DMS 273 treated with DMSO at 0.1 percent for 48 hours (cell line): ENCODE measurements at regions not wholly inside any gene's neighbourhood (a gene's known extent, or its start where the extent isn't known, plus 50 kb on each side); places are given as distances from the start of the nearest gene placed in this dataset.

Experiments used
- DNase-seq: peaks from one replicate; lab custom pipeline; 2025; lab: John Stamatoyannopoulos, UW

DNA sequence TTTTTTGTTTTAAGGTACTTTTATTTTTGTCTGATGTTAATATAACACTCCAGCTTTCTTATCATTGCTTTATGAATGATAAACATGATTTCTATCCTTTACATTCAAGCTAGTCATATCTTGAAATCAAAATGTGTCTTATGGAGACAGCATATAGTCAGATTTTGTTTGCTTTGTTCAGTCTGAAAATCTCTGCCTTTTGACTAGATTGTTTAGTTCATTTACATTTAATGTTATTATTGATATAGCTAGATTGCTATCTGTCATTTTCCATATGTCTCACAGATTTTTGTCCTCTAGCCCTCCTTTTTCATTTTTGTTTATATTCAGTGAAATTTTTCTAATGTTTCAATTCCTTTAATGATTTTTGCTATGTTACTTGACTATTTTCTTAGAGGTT, 332.8 kb downstream of the SMOC2 start:
- no peak for DNase-seq

DNA sequence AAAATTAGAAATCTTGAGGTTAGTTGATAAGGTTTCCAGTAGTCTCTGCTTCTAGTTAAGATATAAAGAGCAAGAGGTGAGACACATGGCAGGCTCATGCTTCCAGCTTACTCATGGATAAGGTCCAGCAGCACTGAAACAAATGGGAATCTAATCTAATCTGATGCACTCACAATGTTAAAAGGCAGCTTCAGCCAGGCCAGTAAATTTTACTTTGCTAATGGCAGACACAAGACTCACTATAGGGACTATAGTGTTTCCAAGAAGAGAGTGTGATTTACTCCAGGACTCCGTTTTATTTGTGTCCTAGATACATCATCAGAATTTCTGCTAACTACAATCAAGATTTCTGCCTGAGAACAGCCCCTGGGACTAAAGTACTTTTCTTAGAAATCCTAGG, 324.8 kb downstream of the SMOC2 start:
- no peak for DNase-seq

DNA sequence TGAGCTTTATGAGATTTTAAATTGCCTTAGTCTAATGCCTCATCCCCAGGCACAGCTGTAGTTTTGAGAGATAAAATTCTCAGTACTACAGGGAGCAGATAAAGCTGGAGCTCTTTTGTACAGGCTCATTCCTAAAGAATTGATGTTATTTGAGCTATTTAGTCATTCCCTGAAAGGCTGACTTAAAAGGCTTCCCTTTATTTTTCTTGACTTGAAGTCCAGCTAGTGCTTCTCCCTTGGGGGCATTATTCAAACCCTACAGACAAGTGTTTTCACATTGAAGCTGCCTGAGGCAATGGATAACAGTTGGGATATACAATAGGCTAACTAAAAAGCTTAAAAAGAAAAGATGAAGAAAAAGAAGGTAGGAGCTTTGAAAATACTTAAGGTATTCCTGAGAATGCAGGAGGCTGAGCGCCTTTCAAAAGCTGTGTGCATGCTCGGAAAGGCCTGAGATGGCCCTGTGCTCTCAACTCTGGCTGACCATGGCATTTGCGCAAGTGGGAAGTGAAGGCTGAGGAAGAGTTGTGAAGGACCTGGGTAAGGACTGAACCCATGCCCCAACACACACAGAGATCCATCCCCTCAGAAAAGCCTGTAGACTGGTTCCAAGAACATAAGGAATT, 315.1 kb downstream of the SMOC2 start:
- DNase-seq: no peak

DNA sequence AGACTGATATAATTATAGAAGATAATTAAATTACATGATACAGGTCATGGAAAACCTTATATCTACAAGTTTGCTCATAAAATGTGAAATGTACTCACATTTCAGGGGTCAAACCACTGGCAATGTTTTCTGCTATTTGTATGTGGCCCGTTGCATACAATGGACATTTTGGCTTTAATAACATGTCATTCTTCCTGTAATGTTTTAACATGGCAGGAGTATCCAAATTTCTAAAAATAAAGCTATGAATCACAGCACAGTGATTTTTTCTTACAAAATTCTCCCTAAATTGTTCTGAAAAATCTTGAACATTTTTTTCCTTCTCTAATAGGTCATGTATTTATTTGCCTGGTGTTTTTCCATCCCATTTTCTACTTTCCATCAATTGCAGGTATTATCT, 305.7 kb downstream of the SMOC2 start:
- no peak for DNase-seq

DNA sequence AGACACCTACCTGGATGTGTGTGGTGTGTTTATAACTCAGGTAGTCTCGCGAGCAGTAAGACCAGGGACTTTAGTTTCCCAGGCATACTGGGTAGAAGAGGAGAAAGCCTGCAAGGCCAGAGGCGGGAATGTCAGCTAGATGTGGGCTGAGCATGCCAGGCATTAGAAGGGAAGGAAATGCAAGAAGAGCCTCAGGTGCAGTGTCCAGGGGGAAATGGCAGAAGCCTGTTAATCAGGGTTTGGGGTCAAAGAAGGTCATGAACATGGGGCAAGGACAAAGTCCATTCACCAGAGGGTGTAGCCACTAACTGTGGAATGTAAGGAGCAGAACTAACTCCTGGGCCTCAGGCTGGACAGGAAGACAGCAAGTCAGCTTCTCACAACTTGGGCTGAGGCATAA, 305.0 kb downstream of the SMOC2 start:
- no peak for DNase-seq

DNA sequence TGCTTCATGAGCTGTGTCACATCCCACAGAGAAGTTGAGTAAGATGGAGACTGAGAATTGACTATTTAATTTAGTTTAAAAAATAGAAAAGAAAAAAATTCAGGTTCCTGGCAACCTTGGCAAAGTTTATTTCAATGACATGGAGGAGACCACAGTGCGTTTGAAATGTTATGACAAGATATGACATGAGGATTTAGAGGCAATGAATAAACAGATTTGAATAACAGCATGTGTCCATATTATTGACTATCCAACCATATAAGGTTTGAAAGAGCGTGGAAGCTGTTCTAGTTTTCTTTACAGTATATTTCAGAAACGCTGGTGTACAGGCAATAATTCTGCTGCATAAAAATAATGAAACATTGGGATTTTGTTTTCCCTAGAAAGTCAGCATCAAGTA, 303.9 kb downstream of the SMOC2 start:
- no peak for DNase-seq

DNA sequence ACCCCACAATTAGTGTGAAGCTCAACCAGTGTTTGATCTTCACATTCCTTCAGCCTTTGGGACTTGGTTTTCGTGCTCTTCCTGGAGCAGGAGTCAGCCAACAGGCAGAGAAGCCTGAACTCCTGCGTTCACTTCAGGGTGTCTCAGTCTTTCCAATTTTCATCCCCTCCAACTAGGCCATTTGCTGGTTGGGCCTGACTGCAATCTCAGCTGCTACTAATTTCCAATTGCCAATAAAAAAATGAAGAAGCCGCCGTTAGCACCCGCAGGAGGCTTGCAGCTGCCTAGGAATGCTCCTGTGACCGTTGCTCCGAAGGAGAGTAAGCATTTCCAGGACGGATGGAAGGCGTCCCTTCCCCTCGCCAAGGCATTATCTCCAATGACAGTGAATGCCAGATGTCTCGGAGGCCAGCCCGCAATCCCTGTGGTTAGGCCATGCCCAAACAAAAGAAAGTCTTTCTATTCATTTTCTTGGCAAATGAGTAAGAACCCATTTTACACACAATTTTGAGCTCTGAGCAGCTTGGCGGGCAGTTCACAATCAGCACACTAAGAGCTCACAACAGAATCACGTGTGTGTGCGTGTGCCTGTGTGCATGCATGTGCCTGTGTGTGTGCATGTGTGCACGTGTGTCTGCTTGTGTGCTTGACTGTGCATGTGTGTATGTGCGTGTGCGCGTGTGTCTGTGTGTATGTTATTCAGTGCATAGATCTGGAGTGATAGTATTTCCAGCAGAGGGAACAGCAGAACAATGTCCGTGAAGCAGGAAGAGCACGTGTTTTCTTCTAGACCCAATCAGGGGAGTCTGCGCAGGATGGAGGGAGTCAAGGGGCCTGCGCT, 301.2 kb downstream of the SMOC2 start:
- DNase-seq: no peak

DNA sequence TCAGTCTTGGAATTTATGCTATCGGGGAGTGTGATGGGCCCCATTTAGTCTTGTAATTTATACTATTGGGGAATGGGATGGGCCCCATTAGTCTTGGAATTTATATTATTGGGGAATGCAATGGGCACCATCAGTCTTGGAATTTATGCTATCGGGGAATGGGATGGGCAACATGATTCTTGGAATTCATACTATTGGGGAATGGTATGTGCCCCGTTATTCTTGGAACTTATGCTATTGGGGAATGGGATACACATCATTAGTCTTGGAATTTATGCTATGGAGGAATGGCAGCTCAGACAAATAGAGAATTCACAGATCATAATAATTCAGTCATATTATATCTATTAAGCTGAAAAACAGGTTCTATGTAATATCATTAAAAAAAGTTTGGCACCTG, 300.3 kb downstream of the SMOC2 start:
- DNase-seq: no peak

DNA sequence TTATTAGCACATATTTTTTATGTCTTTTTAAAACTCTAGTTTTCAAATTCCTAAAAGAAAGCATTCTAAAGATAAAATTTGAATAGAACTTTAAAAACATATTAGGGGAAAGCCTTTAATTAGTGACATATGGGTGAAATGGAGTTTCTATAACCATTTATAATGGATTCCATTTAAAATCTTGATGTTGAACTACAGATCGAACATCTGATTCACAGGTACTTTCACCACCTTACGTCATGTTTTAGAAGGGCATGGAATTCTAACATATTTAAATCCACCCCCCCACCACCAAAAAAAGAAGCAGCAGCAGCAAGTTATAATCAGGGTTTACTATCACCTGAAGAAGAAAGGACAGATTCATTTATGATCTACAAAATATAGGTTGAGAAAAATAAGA, 298.4 kb downstream of the SMOC2 start:
- no peak for DNase-seq

DNA sequence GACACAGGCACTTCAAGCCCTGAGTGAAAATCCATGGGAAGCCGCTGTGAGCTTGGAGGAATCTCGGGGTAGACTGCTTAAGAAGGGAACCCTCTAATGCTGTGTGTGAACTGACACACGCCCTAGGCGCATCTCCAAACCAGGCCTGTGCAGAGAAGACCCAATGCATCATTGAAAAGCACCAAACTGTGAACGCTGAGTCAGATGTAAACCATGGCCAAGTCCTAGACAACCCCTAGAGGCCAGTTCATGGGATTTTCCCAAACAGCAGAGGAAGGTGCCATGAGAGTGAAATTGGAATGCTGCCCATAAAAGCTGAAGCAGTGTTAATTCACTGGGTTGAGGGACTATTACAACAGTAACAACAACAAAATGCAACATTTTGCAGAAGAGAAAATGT, 296.5 kb downstream of the SMOC2 start:
- DNase-seq: no peak

DNA sequence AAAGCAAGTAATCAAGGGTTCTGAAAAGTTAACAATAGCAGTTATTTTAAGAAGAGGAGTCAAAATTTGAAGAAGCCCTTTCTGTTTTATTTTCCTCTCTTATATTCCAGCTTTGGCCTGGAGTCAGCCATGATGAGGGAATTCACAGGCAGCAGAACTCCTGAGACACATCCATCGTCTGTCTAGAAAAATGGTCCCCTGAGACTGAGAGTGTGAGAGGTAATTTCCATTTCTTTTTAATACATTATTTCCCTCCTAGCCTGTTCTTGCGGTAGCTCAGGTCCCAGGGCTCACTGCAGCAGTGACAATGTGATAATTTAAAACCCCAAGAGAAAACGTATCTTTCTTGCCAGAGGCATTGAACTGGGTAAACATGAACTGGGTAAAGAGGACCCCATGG, 296.0 kb downstream of the SMOC2 start:
- no peak for DNase-seq

DNA sequence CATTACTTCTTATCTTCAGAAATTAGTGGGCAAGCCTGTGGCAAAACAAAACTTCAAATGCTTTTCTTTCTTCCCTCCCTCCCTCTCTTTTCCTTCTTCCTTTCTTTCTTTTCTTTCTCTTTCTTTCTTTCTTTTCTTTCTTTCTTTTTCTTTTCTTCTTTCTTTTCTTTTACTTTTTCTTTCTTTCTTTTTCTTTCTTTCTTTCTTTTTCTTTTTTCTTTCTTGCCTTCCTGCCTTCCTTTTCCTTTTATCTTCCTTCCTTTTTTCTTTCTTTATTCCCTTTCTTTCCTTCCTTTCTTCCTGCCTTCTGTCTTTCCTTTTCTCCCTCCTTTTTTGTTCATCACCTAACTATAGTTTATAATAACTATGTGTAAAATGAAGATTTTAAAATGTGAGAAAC, 295.1 kb downstream of the SMOC2 start:
- no peak for DNase-seq

DNA sequence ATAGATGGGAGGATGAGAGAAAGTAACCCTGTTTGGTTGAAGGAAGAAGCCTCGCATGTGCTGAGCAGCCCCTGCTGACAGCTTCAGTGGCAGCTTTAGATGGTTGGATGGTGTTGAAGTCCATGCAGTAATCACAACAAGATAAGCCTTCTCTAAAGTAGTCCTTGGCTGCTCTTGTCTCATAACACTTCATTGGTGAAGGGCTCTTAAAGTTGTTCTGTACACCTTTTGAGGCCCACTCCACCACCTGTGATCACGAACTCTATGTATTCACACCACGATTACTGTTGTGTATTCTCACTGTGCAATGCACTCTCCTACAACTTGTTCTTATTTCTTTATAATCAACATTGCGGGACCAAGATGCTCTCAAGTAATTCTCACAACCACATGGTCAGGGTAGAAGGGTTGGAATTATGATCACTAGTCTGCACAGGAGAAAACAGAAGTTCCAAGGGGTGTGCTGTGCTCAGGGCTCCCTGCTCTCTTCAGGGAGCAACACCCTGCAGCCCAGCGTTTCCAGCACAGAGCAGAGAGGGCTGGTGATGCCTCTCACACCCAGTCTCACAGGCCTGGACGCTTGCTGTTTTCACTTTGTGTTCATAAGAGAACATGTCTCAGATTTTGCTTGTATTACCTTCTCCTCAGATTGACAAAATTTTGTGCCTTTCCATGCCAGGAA, 294.4 kb downstream of the SMOC2 start:
- no peak for DNase-seq

DNA sequence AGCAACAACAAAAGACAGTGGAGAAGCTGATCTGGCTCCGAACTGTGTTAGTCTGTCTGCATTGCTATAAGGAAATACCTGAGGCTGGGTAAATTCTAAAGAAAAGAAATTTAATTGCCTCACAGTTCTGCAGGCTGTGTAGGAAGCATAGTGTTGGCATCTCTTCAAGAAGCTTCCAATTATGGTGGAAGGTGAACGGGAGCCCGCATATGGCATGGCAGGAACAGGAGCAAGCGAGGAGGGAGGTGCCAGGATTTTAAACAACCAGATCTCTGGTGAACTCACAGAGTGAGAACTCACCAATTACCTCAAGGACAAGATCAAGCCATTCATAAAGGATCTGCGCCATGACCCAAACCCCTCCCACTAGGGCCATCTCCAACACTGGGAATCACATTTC, 293.5 kb downstream of the SMOC2 start:
- no peak for DNase-seq

DNA sequence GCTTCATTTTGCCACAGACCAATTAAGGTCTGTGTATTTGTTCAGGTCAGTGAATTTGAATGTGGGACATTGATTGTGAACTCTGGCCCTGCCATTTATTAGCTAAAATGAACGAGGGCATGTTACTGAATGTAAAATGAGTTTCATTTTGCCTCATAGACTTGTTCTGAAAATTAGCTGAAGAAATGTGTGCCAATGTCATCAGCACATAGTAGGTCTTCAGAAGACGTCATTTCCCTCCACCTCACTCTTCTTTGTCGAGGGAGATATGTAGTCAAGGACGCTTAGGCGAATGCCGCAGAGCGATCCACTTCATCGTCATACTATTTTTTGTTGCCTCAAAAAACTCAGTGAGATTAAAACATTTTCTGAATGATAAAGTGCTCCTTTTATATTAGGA, 291.7 kb downstream of the SMOC2 start:
- DNase-seq: no peak

DNA sequence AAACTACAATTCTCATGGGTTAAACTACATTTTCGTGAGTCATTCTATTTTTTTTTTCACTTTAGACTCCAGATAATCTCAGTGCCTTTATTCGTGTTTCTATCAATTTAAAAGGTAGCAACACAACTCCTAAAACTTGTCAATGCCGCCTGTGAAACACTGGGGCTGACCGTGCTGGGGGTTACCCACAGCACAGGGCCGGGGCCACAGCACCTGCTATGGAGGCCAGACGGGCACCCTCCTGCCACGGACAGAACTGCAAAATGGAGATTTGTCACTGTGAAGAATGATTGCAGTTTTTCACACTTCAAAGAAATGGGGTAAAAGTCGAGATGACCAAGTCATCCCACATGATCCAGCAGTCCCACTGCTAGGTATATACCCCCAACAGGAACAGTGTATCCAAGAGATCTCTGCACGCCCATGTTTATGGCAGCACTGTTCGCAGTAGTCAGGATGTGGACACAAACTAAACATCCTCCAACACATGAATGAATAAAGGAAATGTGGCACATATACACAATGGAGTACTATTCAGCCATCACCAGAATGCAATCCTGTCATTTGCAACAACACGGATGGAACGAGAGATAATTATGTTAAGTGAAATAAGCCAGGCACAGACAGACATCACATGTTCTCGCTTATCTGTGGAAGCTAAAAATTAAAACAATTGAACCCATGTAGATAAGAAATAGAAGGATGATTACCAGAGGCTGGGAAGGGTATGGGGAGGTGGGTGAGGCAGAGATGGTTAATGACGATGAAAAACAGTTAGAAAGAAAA, 290.1 kb downstream of the SMOC2 start:
- DNase-seq: no peak

DNA sequence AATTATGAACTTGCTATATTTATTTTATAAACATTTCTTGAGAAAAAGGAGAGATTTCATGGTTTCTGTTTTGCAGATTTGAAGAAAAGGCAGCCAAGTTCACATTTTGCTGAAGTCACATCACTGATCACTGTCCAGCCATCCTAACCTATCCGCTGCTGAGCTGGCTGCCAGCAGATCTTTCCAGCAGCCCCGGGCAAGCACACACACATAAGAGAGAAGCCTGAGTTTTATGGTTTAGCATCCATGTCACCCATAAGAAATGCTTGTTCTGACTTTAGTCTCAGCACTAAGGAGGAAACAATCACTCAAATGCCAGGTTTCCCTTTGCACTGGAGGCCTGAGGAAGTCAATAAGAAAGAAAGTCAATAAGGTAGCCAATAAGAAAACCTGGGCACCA, 287.1 kb downstream of the SMOC2 start:
- no peak for DNase-seq

DNA sequence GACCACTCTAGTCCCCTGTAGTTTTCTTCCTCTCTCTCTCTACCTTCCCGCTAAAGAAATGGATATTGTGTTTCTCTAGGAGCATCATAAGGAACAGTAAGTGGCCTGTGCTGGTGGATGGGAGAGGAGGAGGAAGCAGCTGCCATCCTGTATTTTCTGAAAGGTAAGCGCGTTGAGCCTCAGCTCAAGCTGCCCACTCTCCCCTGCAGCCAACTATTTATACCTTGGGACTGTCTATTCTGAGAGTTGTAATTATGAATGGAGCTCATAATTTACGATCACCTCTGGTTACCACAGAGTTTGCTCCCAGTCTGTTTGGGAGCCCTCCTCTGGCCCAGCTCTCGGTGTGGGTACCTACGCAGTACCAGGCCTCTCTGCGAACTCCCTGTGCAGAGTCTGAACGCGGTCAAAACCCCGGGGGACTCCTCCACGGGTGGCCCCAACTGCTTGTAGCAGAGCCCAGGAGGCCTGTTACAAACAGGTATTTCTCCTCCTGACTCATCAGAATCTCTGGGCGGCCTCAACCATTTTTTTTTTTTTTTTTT, 285.4 kb downstream of the SMOC2 start:
- DNase-seq: no peak

DNA sequence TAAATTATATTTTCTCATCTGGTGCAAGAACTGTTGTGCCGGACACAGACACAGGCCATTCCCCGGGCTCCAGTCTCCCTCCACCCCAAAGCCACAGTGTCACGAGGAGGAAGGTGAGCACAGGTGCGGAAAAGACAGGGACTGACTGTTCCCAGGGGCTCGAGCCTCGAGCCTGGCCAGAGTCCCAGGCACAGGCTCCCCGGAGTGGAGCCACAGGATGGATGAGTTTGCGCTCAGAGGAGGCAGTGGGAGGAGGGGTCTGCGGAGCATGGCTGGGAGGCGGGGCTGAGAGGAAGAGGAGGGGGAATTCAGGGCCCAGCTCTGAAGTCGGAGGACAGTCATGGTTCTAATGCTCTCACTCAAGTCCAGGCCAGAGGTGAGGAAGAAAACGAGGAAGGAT, 284.8 kb downstream of the SMOC2 start:
- DNase-seq: no peak

DNA sequence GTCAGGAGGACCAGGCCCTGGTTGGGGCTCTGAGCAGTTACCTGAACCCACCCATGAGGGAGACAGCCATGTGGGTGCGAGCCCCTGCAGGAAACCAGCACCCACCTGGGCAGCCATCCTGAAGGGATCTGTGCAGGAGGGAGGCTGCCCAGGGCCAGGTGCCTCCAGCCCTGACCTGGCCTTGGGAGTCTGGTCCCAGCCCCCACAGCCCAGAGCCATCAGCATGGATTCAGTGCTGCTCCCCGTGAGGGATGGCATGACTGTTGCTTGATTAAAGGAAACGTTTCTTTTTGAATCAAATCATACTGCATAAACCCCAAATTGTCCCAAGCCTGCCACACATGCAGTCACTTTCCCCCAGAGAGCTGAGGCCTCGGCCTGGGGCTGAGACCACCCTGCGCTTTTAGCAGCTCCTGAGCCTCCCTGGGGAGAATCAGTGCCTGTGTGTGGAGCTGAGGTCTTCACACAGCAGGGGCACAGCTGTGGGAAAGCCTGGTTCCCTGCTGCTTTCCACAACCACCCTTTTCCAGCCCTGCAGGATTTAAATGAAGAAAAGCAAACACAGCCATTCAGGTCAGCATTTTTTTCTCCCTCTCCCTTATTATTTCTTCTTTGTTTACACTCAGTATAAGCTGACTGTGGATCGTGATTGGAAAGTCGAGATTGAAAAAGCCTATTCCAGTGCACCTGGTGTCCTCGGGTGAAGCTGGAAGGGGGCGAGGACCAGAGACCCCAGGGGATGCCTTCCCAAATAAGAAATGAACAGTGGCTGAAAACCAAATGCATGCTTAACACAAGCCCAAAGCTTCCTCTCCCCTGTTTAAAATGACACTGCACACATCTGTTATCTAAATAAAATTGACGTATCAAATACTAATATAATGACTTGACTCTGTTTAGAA, 283.9 kb downstream of the SMOC2 start:
- DNase-seq: no peak

DNA sequence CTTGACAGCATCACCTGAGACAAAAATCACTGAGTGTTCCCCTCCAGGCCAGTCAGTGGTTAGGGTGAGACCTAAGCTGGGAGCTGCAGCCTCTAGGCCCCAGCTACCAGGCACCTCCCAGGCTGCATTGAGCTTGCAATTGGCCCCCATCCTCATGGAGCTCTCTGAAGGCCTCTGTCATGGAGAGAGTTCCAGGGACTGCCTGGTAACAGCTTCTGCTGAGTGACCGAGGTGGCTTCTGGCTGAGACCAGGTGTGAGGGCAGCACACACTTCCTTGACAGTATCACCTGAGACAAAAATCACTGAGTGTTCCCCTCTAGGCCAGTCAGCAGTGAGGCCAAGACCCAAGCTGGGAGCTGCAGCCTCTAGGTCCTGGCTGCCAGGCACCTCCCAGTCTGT, 283.0 kb downstream of the SMOC2 start:
- DNase-seq: no peak
